GM18505 (cell line): ENCODE measurements at regions not wholly inside any gene's neighbourhood (a gene's known extent, or its start where the extent isn't known, plus 50 kb on each side); places are given as distances from the start of the nearest gene placed in this dataset.

ENCODE experiments used
- ATAC-seq: cut with Tn5 transposase; IDR thresholded peaks from one replicate; pipeline ENCODE4 v1.9.1; 2021; ENCODE audit not compliant: unreplicated experiment
- POLR2A ChIP-seq: IDR thresholded peaks from 4 replicates; pipeline ENCODE4 v1.6.1; 2011; ENCODE audit warnings: borderline replicate concordance; ENCODE audit not compliant: insufficient read depth, insufficient read length; ENCODE audit errors: extremely low read depth

- ATAC-seq, result no peak
- TF ChIP-seq POLR2A, result no peak
These were observed 233.4 kb downstream of the SOCS6 start for GRCh38 chr18:70522183-70522680.

GRCh38 chr18:70520867-70521266 lies 232.0 kb downstream of the SOCS6 start:
- no peak for TF ChIP-seq POLR2A
- ATAC-seq, result no peak

GRCh38 chr18:70513502-70514171 lies 224.8 kb downstream of the SOCS6 start:
- ATAC-seq, result no peak
- TF ChIP-seq POLR2A, result no peak

- ATAC-seq, result no peak
- no peak for TF ChIP-seq POLR2A
These were observed 219.1 kb downstream of the SOCS6 start for GRCh38 chr18:70507970-70508369.

GRCh38 chr18:70506511-70506910 lies 217.7 kb downstream of the SOCS6 start:
- no peak for TF ChIP-seq POLR2A
- ATAC-seq, result no peak

GRCh38 chr18:70503060-70503459 lies 214.2 kb downstream of the SOCS6 start:
- ATAC-seq, result no peak
- TF ChIP-seq POLR2A, result no peak

- no peak for ATAC-seq
These were observed 212.5 kb downstream of the SOCS6 start for GRCh38 chr18:70501358-70501757.

GRCh38 chr18:70500748-70501147 lies 211.9 kb downstream of the SOCS6 start:
- no peak for ATAC-seq
- no peak for TF ChIP-seq POLR2A

More at GRCh38 chr18:70501358-70501757, 212.5 kb downstream of the SOCS6 start:
- no peak for TF ChIP-seq POLR2A

GRCh38 chr18:70499218-70499691 lies 210.4 kb downstream of the SOCS6 start:
- ATAC-seq, result no peak

GRCh38 chr18:70496353-70497294 lies 207.8 kb downstream of the SOCS6 start:
- TF ChIP-seq POLR2A, result no peak
- ATAC-seq, result no peak

More at GRCh38 chr18:70499218-70499691, 210.4 kb downstream of the SOCS6 start:
- no peak for TF ChIP-seq POLR2A

- no peak for TF ChIP-seq POLR2A
- no peak for ATAC-seq
These were observed 205.7 kb downstream of the SOCS6 start for GRCh38 chr18:70494524-70494923.

- no peak for TF ChIP-seq POLR2A
- no peak for ATAC-seq
These were observed 204.6 kb downstream of the SOCS6 start for GRCh38 chr18:70493461-70493860.

- no peak for TF ChIP-seq POLR2A
- peak; percentile 73 for ATAC-seq
These were observed 203.0 kb downstream of the SOCS6 start for GRCh38 chr18:70491734-70492348.
